ENCODE measurements at regions not wholly inside any gene's neighbourhood (a gene's known extent, or its start where the extent isn't known, plus 50 kb on each side); places are given as distances from the start of the nearest gene placed in this dataset.

DNA sequence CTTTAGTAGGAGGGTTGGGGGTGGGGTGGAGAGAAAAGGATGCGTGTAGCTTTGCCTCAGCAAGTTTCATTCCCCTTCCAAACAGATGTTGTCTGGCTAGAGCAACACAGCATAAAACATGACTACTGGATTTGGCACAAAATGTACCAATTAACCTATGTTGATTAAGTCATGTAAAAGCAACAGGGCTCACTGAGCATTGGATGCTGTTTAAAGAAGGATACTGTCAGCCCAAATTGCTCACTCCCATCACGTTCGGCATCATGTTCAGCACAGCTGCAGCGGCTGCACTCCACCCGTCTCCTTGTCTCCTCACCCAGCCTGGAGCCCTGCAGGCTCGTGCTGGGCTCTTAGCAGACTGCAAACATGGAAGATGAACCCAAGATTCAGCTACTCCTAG lies 77.5 kb downstream of the DLEU7 start:
- TF ChIP-seq, protein P1, sequence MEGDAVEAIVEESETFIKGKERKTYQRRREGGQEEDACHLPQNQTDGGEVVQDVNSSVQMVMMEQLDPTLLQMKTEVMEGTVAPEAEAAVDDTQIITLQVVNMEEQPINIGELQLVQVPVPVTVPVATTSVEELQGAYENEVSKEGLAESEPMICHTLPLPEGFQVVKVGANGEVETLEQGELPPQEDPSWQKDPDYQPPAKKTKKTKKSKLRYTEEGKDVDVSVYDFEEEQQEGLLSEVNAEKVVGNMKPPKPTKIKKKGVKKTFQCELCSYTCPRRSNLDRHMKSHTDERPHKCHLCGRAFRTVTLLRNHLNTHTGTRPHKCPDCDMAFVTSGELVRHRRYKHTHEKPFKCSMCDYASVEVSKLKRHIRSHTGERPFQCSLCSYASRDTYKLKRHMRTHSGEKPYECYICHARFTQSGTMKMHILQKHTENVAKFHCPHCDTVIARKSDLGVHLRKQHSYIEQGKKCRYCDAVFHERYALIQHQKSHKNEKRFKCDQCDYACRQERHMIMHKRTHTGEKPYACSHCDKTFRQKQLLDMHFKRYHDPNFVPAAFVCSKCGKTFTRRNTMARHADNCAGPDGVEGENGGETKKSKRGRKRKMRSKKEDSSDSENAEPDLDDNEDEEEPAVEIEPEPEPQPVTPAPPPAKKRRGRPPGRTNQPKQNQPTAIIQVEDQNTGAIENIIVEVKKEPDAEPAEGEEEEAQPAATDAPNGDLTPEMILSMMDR (conservative IDR thresholded peaks at IDR 0.05; ENCODE audit: low read depth, low read length) = no peak
- no peak for TF ChIP-seq EZH2 (IDR thresholded peaks at IDR 0.05; ENCODE audit: borderline replicate concordance, low read depth, low read length, poor library complexity, severe bottlenecking)
